ENCODE measurements at regions not wholly inside any gene's neighbourhood (a gene's known extent, or its start where the extent isn't known, plus 50 kb on each side); places are given as distances from the start of the nearest gene placed in this dataset.
"Not testable (repeated sequence)": the region's sequence is repeated elsewhere in the genome, so short reads cannot be mapped to it uniquely, and the experiment has no call there.

- intact Hi-C loops (cut with DNase I), result loop anchor here (2.0 to 5.0 kb wide), 4 partner anchors 45 to 155 kb away; no protein-coding TSS in a partner anchor
- ATAC-seq (peak; percentile 69), DNase-seq (ENCODE audit: missing footprints) (no peak)
These were observed 229.2 kb downstream of the ADAMTS15 start for GRCh38 chr11:130677486-130678153.

GRCh38 chr11:130679247-130679646 is 230.8 kb downstream of the ADAMTS15 start:
- no peak for ATAC-seq

GRCh38 chr11:130682471-130682870 is 233.8 kb downstream of the SNX19 start:
- DNase-seq (ENCODE audit: missing footprints); ATAC-seq; intact Hi-C loops (cut with DNase I): not testable (repeated sequence)

More at GRCh38 chr11:130679247-130679646, 230.8 kb downstream of the ADAMTS15 start:
- no peak for DNase-seq (ENCODE audit: missing footprints)
- intact Hi-C loops (cut with DNase I), result loop anchor here (2.0 to 5.0 kb wide), 3 partner anchors 43 to 148 kb away; no protein-coding TSS in a partner anchor

GRCh38 chr11:130689222-130689908 is 226.9 kb downstream of the SNX19 start:
- DNase-seq (ENCODE audit: missing footprints), result no peak
- intact Hi-C loops (cut with DNase I), result no loop called here
- ATAC-seq, result no peak

GRCh38 chr11:130691581-130691980 is 224.7 kb downstream of the SNX19 start:
- ATAC-seq, result no peak
- DNase-seq (ENCODE audit: missing footprints), result no peak
- intact Hi-C loops (cut with DNase I), result no loop called here

- ATAC-seq (no peak), DNase-seq (ENCODE audit: missing footprints) (no peak)
- intact Hi-C loops (cut with DNase I), result no loop called here
These were observed 224.1 kb downstream of the SNX19 start for GRCh38 chr11:130692220-130692619.

GRCh38 chr11:130693543-130693942 is 222.7 kb downstream of the SNX19 start:
- intact Hi-C loops (cut with DNase I), result no loop called here
- DNase-seq (ENCODE audit: missing footprints) (no peak), ATAC-seq (no peak)

- DNase-seq (ENCODE audit: missing footprints) (no peak), ATAC-seq (no peak)
- intact Hi-C loops (cut with DNase I), result no loop called here
These were observed 221.7 kb downstream of the SNX19 start for GRCh38 chr11:130694488-130695045.

- no peak for ATAC-seq
- intact Hi-C loops (cut with DNase I), result no loop called here
- DNase-seq (ENCODE audit: missing footprints), result no peak
These were observed 218.1 kb downstream of the SNX19 start for GRCh38 chr11:130698174-130698573.

GRCh38 chr11:130699561-130699960 is 216.7 kb downstream of the SNX19 start:
- intact Hi-C loops (cut with DNase I), result no loop called here
- ATAC-seq (no peak), DNase-seq (ENCODE audit: missing footprints) (no peak)

- no peak for DNase-seq (ENCODE audit: missing footprints)
- no peak for ATAC-seq
- intact Hi-C loops (cut with DNase I), result no loop called here
These were observed 216.2 kb downstream of the SNX19 start for GRCh38 chr11:130700092-130700491.

GRCh38 chr11:130703489-130704190 is 212.6 kb downstream of the SNX19 start:
- DNase-seq (ENCODE audit: missing footprints), result no peak
- intact Hi-C loops (cut with DNase I), result no loop called here
- no peak for ATAC-seq

- ATAC-seq (no peak), DNase-seq (ENCODE audit: missing footprints) (no peak)
- intact Hi-C loops (cut with DNase I), result no loop called here
These were observed 210.4 kb downstream of the SNX19 start for GRCh38 chr11:130705670-130706421.

- ATAC-seq (no peak), DNase-seq (ENCODE audit: missing footprints) (no peak)
- intact Hi-C loops (cut with DNase I), result no loop called here
These were observed 209.7 kb downstream of the SNX19 start for GRCh38 chr11:130706572-130706971.

- intact Hi-C loops (cut with DNase I), result no loop called here
- ATAC-seq (no peak), DNase-seq (ENCODE audit: missing footprints) (no peak)
These were observed 209.1 kb downstream of the SNX19 start for GRCh38 chr11:130707217-130707616.

GRCh38 chr11:130709531-130709930 is 206.7 kb downstream of the SNX19 start:
- intact Hi-C loops (cut with DNase I), result no loop called here
- DNase-seq (ENCODE audit: missing footprints), result no peak
- no peak for ATAC-seq

GRCh38 chr11:130710021-130710420 is 206.3 kb downstream of the SNX19 start:
- ATAC-seq, result no peak
- DNase-seq (ENCODE audit: missing footprints), result no peak
- intact Hi-C loops (cut with DNase I), result no loop called here

- DNase-seq (ENCODE audit: missing footprints), result no peak
- ATAC-seq, result peak; percentile 25
- intact Hi-C loops (cut with DNase I), result no loop called here
These were observed 205.7 kb downstream of the SNX19 start for GRCh38 chr11:130710497-130711012.

GRCh38 chr11:130711193-130711592 is 205.1 kb downstream of the SNX19 start:
- no peak for ATAC-seq
- no peak for DNase-seq (ENCODE audit: missing footprints)
- intact Hi-C loops (cut with DNase I), result no loop called here
